ENCODE measurements at regions not wholly inside any gene's neighbourhood (a gene's known extent, or its start where the extent isn't known, plus 50 kb on each side); places are given as distances from the start of the nearest gene placed in this dataset.

GRCh38 chr1:67517046-67517445, 86.8 kb upstream of the SERBP1 start:
- intact Hi-C loops (cut with DNase I), result no loop called here

GRCh38 chr1:67522001-67522441, 91.8 kb upstream of the SERBP1 start:
- no peak for TF ChIP-seq CTCF (IDR thresholded peaks at IDR 0.05; ENCODE audit: borderline replicate concordance, extremely low read depth, insufficient read depth)
- intact Hi-C loops (cut with DNase I), result no loop called here
- Histone ChIP-seq H3K4me3 (ENCODE audit: low read length in 3 of 3) (no peak overlapping the region), H3K27ac (ENCODE audit: low read depth in 2 of 2, low read length in 2 of 2) (peak overlapping the region; percentile 91 to 93), H3K4me1 (ENCODE audit: control insufficient read depth in 2 of 3, insufficient read depth in 2 of 3, low read depth in 1 of 3, low read length in 3 of 3) (peaks cover 0 to 27% (median 5%) of the 10 kb centered on the region in 3 donors), H3K27me3 (ENCODE audit: control insufficient read depth, insufficient read depth, low read length) (no peaks in the 10 kb centered on the region), H3K36me3 (ENCODE audit: control insufficient read depth in 2 of 3, insufficient read depth in 3 of 3, low read length in 3 of 3) (no peaks in the 10 kb centered on the region), H3K9ac (ENCODE audit: low read length in 3 of 3) (peak overlapping the region in 1 of 3 donors; percentile 44), H3K9me3 (ENCODE audit: control insufficient read depth in 2 of 3, insufficient read depth in 1 of 3, low read length in 3 of 3) (peaks cover 0 to 6% (median 0%) of the 10 kb centered on the region in 3 donors)
- DNase-seq (peak in 3 of 5 donors; percentile 30 to 75 (median 64)), FAIRE-seq (no peak)

More at GRCh38 chr1:67517046-67517445, 86.8 kb upstream of the SERBP1 start:
- Histone ChIP-seq H3K27ac (ENCODE audit: low read depth in 2 of 2, low read length in 2 of 2) (no peak overlapping the region), H3K9ac (ENCODE audit: low read length in 3 of 3) (no peak overlapping the region), H3K4me3 (ENCODE audit: low read length in 3 of 3) (no peak overlapping the region), H3K27me3 (ENCODE audit: control insufficient read depth, insufficient read depth, low read length) (no peaks in the 10 kb centered on the region), H3K36me3 (ENCODE audit: control insufficient read depth in 2 of 3, insufficient read depth in 3 of 3, low read length in 3 of 3) (no peaks in the 10 kb centered on the region), H3K9me3 (ENCODE audit: control insufficient read depth in 2 of 3, insufficient read depth in 1 of 3, low read length in 3 of 3) (peaks cover 0 to 6% (median 0%) of the 10 kb centered on the region in 3 donors), H3K4me1 (ENCODE audit: control insufficient read depth in 2 of 3, insufficient read depth in 2 of 3, low read depth in 1 of 3, low read length in 3 of 3) (peaks cover 0 to 11% (median 0%) of the 10 kb centered on the region in 3 donors)
- no peak for FAIRE-seq
- TF ChIP-seq CTCF (IDR thresholded peaks at IDR 0.05; ENCODE audit: borderline replicate concordance, extremely low read depth, insufficient read depth), result no peak
- no peak for DNase-seq

GRCh38 chr1:67522793-67523192, 92.6 kb upstream of the SERBP1 start:
- intact Hi-C loops (cut with DNase I), result no loop called here
- Histone ChIP-seq H3K4me3 (ENCODE audit: low read length in 3 of 3) (peak overlapping the region in 2 of 3 donors; percentile 14 to 25), H3K27me3 (ENCODE audit: control insufficient read depth, insufficient read depth, low read length) (no peaks in the 10 kb centered on the region), H3K9ac (ENCODE audit: low read length in 3 of 3) (peak overlapping the region in 1 of 3 donors; percentile 44), H3K27ac (ENCODE audit: low read depth in 2 of 2, low read length in 2 of 2) (peak overlapping the region; percentile 91 to 93), H3K4me1 (ENCODE audit: control insufficient read depth in 2 of 3, insufficient read depth in 2 of 3, low read depth in 1 of 3, low read length in 3 of 3) (peaks cover 0 to 35% (median 5%) of the 10 kb centered on the region in 3 donors), H3K36me3 (ENCODE audit: control insufficient read depth in 2 of 3, insufficient read depth in 3 of 3, low read length in 3 of 3) (no peaks in the 10 kb centered on the region), H3K9me3 (ENCODE audit: control insufficient read depth in 2 of 3, insufficient read depth in 1 of 3, low read length in 3 of 3) (peaks cover 0 to 6% (median 0%) of the 10 kb centered on the region in 3 donors)
- no peak for TF ChIP-seq CTCF (IDR thresholded peaks at IDR 0.05; ENCODE audit: borderline replicate concordance, extremely low read depth, insufficient read depth)
- FAIRE-seq, result no peak
- DNase-seq, result no peak

All from kidney (tissue), 13 donors.